ENCODE measurements at regions not wholly inside any gene's neighbourhood (a gene's known extent, or its start where the extent isn't known, plus 50 kb on each side); places are given as distances from the start of the nearest gene placed in this dataset.
"Not testable (repeated sequence)": the region's sequence is repeated elsewhere in the genome, so short reads cannot be mapped to it uniquely, and the experiment has no call there.

DNA sequence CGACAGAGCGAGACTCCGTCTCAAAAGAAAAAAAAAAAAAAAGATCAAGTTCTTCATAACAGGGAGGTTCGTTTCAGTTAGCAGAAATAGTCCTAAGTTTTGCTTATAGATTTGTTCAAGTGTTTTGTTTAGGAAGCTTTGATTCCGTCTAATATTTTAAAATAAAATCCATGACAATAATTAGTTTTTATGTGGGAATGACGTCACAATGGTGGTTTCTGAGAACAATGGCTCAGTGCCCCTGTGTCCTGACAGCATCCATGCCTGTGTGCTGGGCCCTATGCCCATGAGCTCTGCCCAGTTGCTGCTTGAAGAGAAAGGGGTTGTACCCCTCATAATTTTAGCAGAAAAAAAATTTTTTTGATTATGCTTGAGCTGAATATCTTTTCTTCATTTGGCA is 134.0 kb downstream of the SST start:
- no peak for DNase-seq

DNA sequence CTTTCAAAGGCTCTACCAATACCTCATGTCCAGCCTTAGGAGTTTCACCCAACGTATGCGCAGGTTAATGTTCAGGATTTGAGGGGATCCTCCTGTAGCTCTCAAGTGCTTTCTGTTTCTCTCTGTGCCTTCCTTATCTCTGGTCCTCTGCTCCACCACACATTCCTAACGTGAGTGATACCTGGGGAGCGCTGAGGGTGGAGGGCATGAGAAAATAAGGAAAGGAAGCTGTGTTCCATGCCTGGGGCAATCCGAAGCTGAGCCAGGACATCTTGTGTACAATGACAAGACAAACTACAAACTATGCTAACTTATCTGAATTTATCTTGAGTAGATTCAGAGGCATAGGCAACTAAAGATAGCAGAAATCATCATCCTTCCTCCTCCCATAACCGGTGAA is 136.4 kb downstream of the SST start:
- DNase-seq, result no peak

DNA sequence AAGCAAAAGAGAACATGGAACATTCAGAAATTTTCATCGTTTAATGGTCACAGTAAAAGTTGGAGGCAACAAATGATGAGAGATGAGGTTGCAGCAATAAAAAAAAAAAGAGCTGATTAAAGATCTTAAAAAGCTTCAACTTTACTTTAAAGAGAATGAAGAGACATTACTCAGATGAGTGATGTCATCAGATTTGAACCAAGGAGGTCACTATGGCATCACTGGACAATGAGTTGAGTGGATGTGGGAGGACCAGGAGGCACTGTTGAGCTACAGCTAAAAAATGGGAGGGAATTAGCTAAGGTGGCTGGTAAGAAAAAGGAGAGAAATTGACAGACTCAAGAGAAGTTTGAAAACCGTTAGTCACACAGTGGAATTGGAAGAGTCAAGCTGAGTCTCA is 138.4 kb downstream of the SST start:
- no peak for DNase-seq

DNA sequence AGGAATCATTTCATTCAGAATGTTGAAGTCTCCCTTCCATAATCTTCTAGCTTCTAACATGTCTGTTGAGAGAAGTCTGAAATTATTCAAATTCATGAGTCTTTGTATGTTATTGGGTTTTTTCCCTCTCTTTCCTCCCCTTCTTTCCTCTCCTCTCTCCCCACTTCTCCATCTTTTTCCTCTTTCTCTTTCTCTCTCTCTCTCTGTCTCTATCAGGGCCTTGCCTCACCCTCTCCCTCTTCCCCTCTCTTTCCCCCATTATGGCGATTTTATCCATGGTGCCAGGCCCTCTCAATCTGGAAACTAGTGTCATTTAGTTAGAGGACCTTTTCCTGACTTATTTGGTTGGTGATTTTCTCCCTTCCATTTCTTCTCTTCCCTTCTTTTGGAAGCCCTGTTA is 147.3 kb downstream of the SST start:
- DNase-seq, result no peak

DNA sequence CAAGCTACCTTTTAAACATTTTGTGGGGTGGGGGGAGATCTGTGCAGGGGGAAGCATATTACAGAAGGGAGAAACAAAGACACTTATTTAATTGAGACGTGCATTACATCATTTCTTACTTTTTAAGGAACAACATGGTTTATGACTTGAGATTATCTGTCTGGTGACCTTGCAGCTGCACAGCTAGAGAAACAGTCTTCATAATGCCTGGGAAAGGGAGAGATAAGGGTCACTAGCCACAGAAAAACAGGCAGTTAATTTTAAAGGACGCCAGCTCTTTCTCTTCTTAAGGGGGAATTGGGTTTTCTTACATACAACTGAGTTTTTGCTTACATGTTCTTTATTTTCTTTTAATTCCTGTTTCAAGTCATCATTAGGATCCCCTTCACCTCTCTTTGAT is 147.9 kb downstream of the SST start:
- DNase-seq, result no peak

DNA sequence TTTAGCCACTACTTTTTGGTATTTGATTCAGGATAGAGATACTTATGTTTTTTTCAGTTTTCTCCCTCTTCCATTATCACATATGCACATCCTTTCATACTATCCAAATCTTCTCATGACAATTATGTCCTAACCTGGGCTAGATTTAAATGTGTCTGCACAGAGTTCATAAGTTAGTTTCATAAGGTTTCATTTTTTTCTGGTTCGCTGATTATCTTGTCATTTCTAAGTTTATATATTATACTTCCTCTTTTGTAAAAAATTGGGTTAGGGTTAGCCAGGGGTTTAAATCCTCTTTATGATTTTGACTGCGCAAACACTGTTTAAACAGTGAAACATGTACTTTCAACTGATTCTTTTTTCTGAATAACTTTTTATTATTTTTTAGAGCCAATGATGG is 148.6 kb downstream of the SST start:
- DNase-seq, result no peak

DNA sequence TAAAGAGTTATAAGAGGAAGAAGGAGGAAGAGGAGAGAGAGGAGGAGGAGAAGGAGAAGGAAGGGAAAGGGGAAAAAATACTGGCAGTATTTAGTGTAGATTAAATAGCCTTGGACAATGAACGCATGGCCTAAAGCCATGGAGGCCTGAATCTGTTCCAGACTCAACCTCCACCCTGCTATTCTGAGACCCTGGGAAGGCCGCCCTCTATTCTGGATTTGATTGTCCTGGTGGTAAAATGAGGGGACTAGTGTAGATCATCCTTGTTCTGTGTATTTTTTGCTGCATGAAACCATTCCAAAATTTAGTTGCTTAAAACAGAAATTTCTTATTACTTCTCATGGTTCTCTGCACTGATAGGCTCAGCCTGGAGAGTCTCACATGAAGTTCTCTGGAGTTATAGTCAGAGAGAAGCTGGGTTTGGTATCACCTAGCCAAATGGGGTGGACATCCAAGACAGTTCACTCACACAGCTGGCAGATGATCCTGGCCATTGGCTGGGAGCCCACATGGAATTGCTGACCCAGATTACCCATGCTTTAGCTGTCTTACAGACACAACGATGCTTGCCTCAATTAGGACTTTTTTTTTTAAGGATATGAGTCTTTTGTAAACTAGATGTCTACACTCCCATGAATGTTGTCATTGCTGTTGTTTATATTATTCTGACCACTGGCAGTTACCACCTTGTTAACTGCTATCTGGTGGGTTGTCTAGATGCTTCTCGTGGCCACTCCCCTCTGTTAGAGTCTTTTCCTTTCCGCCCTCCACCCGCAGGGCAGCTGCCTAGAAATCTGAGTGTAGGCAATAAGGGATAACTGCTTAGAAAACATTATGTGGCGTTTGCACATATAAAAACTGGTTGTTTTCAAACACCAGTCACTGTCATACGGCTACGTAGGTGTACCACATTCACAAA is 149.9 kb downstream of the SST start:
- DNase-seq, result no peak

DNA sequence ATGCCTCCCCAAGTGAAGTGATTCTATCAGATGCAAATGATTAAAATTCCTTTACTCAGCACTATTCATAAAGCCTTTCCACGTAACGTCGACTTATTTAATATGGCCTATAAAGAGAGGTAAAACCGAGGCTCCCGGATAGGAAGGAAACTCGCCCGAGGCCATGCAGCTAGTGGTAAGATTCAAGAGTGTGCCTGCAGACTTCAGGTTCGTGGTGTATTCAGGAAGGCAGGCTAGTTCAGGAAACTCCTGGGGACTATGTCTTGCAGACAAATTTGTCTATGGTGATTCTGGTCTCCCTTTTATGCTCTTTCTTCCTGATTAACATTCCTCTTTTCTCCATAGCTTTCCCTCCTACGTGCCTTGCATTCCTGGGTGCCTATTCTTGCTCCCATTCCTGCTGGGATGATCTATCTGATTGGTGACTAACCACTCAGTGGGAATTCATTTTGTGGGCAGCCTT is 150.7 kb downstream of the SST start:
- DNase-seq, result no peak

DNA sequence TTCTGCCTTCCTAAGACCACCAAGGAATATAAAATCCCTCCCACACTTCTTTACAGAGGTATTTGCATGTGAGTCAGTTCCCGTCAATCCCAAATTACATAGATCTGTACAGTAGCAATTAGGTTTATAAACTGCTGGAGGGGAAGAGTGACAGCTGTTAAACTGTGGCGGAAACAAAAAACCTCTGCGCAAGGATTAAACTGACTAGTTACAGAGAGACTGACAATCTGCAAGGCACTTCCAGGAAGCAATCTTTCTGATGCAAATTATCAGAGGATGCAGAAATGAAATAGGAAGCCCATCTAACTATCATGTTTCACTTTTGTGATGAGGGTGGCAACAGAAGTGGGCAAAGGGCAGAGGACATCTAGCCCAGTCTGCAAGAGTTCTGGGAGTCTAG is 150.4 kb downstream of the RTP4 start:
- DNase-seq, result no peak

DNA sequence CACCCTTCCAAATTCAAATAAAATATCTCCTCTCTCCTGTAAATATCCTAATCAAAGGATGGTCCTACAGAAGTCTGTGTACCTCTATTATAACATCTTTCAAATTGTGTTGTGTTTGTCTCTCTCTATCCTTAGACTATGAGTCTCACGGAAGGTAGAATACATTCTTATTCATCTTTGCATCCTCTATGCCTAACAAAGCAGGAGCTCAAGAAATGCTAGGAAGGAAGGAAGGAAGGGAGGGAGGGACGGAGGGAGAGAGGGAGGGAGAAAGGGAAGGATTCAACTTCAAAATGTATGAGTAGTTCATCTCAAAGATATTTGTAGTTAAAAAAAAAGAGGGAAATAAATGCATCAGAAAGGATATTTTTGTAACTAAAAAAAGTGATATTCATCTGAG is 150.0 kb downstream of the RTP4 start:
- DNase-seq, result no peak

DNA sequence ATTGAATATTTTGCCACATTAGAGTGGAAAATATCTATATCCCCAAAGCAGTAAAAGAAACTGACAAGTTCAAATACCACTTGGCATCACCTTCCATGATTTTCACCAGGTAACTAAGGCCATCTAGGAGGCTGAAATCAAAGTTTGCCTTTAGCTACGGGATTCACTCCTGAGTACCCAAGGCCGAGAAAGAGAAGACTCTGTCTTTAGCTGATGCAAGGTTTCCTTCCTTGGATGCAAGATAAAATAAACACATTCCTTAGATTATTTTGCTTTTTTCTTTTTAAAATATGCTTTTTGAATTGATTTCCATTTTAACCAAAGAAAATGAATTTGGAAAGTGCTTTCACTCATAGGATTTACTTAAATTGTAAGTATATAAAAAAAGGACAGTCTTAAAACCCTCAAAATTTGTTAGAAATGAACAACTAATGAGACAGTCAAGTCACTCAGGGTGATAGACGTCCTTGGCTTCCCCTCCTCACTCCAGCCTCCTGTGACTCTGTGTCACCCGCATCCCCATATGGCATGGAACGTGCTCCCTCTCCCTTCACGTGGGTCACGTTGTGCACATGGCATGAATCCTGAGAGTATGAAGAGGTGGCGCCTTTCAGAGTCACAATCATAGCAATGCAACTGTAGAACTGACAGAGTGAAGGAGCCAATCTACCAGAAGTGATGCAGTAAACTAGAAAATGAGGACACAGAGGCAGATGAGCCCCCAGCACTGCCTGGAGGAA is 148.4 kb downstream of the RTP4 start:
- no peak for DNase-seq

DNA sequence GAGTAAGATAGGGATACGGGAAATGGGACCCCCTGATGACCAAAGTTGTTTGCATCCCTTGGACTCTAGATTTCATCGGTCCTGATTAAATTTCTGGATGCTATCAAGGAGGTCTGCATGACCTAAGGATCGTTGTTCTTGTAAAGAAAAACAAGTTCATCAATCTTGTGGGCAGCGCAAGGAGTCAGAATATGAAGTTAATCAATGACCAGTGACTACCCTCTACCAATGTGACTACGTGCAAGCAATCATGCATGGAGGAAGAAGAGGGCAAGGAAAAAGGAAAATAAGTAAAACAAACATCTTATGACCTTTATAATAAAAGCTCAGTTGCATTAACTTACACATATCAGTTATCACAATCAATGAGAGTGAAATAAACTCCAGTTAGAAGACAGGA is 139.7 kb downstream of the RTP4 start:
- DNase-seq, result no peak

DNA sequence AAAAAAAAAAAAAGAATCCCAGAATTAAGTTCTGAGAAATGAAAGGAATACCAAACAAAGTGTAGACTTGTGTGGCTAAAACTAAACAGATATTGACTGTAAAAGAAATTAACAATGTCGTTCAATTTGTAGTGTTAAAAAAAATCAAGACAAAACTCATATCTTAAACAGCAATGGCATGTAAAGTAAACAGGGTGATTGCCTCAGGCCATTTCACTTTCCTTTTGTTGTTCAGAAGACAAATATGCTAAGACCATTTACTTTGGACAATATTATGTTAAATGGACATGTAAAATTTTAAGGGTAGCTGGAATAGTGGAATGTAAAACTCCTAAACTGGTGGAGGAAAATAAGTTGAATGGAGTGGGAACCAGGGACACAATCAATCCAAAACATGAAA is 139.1 kb downstream of the RTP4 start:
- DNase-seq, result no peak

DNA sequence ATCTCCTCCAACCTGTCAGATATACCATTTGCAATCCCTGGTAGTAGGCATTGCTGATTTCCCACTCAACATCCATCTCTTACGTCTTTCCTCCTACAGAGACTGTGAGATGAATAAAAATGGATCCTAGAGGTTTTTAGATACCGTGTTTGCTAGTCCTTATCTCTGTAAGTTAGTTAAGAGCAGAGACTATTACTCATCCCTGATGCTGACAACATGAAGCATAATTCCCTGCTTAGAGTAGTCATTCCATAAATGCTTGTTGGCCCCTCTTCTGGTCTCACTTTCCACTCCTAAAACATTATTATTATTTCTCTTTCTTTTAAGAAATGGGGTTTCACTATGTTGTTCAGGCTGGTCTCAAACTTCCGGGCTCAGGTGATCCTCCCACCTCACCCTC is 136.2 kb downstream of the RTP4 start:
- DNase-seq, result no peak

DNA sequence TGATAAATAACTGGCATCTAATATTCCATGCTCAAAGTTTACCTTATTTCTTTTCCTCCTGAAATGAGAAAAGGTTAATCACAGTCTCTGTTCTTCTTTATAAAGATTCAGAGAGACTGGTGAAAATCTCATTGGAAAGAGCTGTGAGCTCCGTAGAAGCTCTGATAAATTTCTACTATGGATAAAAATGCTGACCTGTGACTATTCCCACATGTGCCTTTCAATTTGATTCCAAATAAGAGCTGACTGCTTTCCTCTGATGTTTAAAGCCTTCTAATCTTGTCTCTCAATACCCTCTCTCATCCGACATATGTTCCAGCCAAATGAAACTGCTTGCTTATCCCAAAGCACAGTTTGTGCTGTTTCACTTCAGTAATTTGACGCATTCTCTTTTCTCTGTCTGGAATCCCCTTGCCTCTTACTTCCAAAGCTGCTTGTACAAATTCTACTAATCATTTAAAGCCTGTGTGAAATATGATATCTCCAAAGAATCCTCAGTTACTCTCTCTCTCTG is 130.1 kb downstream of the RTP4 start:
- no peak for DNase-seq

DNA sequence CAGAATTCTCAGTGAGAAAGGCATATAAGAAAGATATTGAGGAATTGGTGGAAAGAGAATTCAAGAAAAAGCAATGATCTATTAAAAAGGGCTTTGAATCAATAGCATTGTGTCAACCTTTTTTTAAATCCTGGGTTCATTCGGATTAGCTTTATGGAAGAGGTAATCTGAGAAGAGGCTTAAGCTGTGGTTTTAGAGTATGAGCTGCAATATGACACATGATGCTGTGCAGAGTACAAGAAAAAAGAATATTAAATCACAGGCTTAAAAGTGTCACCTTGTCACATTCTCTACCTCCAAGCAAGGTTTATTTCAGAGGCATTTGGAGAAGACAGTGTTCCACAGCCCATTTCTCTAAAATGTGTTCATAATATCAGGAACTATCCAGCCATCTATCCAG is 128.9 kb downstream of the RTP4 start:
- DNase-seq, result no peak

DNA sequence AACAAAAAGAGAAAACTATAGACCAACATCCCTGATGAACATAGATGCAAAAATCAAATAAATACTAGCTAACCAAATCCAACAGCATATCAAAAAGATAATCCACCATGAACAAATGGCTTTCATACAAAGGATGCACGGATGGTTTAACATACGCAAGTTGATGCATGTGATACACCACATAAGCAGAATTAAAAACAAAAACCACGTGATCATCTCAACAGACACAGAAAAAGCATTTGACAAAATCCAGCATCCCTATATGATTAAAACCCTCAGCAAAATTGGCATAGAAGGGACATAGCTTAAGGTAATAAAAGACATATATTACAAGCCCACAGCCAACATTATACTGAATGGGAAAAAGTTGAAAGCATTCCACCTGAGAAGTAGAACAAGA is 125.9 kb downstream of the RTP4 start:
- not testable (repeated sequence) for DNase-seq

DNA sequence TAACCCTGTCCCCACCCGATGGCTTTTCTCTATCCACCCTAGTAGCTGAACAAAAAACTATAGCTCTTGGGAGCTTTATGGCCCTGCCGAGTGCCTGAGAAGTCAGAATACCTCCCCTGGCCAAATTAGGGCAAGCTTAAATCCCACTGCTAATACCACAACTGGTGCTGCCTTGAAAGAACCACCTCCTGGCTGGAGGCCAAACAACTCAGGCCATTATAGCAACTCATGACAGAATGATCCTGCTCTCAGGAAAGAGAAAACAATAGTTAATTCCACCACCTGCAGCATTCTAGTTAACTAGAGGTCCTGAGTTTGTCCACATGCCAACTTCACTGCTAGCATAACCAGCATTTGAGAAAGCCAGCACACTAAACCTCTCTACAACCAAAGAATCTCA is 123.2 kb downstream of the RTP4 start:
- no peak for DNase-seq

DNA sequence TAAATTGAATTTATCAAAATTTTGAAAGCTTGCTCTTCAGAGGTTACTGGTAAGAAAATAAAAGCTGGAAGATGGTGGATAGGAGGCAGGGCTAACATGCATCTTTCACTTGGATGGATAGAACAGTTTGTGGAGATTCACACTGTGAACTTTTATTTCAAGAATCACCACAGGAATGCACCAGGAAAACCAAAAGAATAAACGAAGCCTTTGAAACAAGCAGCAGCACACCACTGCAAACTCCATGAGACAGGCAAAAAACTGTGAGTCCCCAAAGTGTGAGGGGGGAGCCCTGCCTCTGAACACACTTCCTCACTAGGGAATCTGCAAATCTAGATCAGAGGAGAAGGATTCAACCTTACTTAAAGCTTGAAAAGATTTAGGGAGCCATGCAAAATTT is 122.2 kb downstream of the RTP4 start:
- no peak for DNase-seq

DNA sequence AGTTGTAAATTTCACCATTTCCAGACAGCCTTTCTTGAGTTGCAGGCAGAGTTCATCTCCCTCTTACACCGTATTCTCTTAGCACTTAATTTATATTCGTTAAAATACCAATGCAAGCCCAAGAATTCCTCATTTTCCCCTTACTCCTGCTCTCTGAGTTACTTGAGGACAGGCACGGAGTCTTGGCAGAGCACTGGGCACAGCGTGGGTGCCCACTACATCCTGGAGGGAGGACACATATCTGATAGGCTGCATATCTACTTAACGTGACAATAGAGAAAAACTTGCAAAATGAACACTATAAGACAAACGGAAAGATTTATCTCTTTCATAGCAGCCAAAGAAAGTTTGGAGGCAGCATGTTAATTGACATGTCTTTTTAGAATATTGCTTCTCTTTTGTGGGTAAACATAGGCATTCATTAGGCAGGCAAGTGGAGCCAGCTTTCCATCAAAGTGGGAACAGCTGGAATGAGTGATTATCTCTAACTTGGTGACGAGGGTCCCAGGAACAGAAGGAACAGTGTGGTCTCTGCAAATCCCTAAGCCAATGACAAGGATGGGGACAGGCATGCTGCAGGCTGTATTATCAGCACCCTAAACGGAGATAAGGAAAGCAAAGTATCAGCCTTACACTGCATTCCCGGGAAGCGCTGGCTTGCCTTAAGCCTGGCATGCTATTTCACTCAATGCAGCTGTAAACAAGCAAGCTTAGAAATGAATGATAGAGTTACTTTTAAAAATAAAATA is 116.5 kb downstream of the RTP4 start:
- no peak for DNase-seq

DNA sequence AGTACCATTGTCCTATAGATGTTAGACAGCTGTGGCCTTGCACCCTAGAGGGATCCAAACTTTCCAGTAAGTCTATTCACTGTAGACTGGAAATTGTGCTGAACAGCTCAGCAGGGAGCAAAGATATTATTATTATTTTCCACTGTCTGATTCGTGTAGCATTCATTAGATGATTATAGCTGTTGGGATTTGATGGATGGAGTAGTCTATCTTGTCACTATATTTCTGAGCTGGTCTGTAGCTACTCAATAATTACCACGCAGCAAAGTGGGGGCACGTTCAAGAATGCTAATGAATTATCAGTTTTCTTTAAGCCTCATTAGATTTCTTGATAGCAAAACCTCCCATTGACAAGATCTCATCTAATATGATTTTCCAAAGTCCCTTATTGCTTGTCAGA is 113.2 kb downstream of the RTP4 start:
- no peak for DNase-seq

DNA sequence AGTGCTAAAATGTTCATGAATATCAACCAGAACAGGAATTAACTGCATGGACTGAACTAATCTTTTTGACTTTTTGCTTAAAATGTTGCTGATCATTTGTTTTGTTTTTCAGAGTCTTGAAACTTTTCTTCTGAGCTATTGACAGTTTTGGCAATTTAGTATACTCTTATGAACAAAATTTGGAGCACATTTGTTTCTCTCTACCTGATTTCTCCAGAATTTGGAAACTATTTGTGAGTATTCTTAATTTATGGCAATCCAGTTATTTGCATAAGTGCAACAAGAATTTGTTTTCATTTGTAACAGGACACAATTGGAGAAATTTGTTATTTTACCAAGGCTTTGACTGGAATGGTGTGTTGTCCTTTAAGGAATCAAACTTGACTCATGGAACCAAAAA is 107.4 kb downstream of the RTP4 start:
- not testable (repeated sequence) for DNase-seq

Measured in right lung (tissue), 2 donors.